Cardiac fibroblast (primary cell): ENCODE measurements at regions not wholly inside any gene's neighbourhood (a gene's known extent, or its start where the extent isn't known, plus 50 kb on each side); places are given as distances from the start of the nearest gene placed in this dataset.

ENCODE experiments used
- DNase-seq, 2 donors: peaks; one replicate each; pipeline versions ENCODE4 v3.0.0 to v3.0.0-alpha.2; 2010; ENCODE audit warnings: low read depth in 2 of 2
- H3K4me3 ChIP-seq, 2 donors: replicated peaks in 1 of 2; 1 replicate in 1 of 2; 2 replicates in 1 of 2; pipeline ENCODE4 v1.5.1; 2011; ENCODE audit warnings: low read depth in 2 of 2, low read length in 2 of 2, mild to moderate bottlenecking in 2 of 2, moderate library complexity in 1 of 2
- CTCF ChIP-seq: IDR thresholded peaks from one replicate; pipeline ENCODE4 v1.5.1; 2011; ENCODE audit warnings: low read depth, mild to moderate bottlenecking, low read length, inconsistent platforms

- no peak overlapping the region for H3K4me3 ChIP-seq
- TF ChIP-seq CTCF, result no peak
- no peak for DNase-seq
Measured at GRCh38 chrY:13023607-13024006, 118.9 kb downstream of the DDX3Y start.

- no peak for TF ChIP-seq CTCF
- no peak overlapping the region for H3K4me3 ChIP-seq
- no peak for DNase-seq
Measured at GRCh38 chrY:13024447-13024846, 119.8 kb downstream of the DDX3Y start.

GRCh38 chrY:13026906-13027305 is 122.2 kb downstream of the DDX3Y start:
- no peak for TF ChIP-seq CTCF
- no peak overlapping the region for H3K4me3 ChIP-seq
- no peak for DNase-seq

GRCh38 chrY:13040232-13040631 is 135.6 kb downstream of the DDX3Y start:
- DNase-seq, result no peak

GRCh38 chrY:13053501-13053900 is 148.8 kb downstream of the DDX3Y start:
- no peak overlapping the region for H3K4me3 ChIP-seq
- DNase-seq, result no peak
- TF ChIP-seq CTCF, result no peak

More at GRCh38 chrY:13040232-13040631, 135.6 kb downstream of the DDX3Y start:
- no peak for TF ChIP-seq CTCF
- H3K4me3 ChIP-seq, result no peak overlapping the region

GRCh38 chrY:13066372-13066771 is 161.7 kb downstream of the DDX3Y start:
- H3K4me3 ChIP-seq, result no peak overlapping the region
- no peak for TF ChIP-seq CTCF
- DNase-seq, result no peak

- no peak for DNase-seq
- no peak for TF ChIP-seq CTCF
- no peak overlapping the region for H3K4me3 ChIP-seq
Measured at GRCh38 chrY:13068696-13069095, 164.0 kb downstream of the DDX3Y start.
